AG09309 (cell line): ENCODE measurements at regions not wholly inside any gene's neighbourhood (a gene's known extent, or its start where the extent isn't known, plus 50 kb on each side); places are given as distances from the start of the nearest gene placed in this dataset.

Experiments
- DNase-seq: peaks from one replicate; pipeline ENCODE4 v3.0.0-alpha.2; 2010; ENCODE audit warnings: low read depth
- H3K4me3 ChIP-seq: 2 replicates; pipeline ENCODE4 v1.5.1; 2011; ENCODE audit warnings: mild to moderate bottlenecking, low read depth, low read length, moderate library complexity; ENCODE audit not compliant: control insufficient read depth
- TF ChIP-seq, protein P1 (sequence below): IDR thresholded peaks from 2 replicates; pipeline ENCODE4 v1.5.1; 2011; ENCODE audit warnings: mild to moderate bottlenecking, low read depth, low read length, inconsistent platforms; ENCODE audit not compliant: insufficient read depth, control insufficient read depth; ENCODE audit errors: missing control alignments

DNA sequence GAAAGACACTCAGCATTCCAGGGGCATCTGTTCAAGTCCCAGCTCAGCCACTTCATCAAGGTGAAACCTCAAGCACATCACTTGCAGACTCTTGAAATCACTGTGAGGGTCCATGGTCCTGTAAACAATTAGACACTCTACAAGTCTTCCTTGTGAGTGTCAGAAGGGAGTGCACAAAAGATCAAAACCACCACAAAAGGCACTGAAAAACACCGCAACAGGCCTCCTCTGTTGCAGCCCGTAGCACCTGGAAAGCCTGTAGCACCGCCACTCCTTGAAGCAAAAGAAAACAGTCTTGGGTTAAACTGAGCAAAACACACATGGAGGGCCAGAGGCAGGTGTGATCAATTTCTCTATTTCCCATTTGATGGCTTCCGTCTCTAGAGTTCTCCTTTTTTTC lies 63.8 kb upstream of the SNRK start:
- DNase-seq: no peak
- H3K4me3 ChIP-seq: no peak overlapping the region
- TF ChIP-seq, protein P1, sequence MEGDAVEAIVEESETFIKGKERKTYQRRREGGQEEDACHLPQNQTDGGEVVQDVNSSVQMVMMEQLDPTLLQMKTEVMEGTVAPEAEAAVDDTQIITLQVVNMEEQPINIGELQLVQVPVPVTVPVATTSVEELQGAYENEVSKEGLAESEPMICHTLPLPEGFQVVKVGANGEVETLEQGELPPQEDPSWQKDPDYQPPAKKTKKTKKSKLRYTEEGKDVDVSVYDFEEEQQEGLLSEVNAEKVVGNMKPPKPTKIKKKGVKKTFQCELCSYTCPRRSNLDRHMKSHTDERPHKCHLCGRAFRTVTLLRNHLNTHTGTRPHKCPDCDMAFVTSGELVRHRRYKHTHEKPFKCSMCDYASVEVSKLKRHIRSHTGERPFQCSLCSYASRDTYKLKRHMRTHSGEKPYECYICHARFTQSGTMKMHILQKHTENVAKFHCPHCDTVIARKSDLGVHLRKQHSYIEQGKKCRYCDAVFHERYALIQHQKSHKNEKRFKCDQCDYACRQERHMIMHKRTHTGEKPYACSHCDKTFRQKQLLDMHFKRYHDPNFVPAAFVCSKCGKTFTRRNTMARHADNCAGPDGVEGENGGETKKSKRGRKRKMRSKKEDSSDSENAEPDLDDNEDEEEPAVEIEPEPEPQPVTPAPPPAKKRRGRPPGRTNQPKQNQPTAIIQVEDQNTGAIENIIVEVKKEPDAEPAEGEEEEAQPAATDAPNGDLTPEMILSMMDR: no peak

DNA sequence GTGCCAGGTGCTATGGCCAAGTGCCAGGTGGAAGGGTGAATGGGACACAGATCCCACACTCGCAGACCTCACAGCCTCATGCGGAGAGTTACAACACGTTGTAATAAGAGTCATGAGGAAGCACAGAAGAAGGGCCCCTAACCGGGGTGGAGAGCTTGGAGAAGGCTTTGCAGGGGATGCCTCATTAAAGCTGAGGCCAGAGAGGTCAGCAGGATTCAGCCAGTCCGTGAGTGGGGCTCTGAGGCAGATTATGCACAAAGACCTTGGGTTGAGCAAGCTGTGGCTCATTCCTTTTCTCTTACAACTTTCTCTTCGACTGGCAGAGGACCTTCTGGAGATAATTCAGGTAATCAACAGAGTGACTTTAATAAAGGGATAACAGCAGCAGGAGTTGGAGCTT lies 65.3 kb upstream of the SNRK start:
- H3K4me3 ChIP-seq: no peak overlapping the region
- DNase-seq: no peak
- TF ChIP-seq, protein P1: no peak

DNA sequence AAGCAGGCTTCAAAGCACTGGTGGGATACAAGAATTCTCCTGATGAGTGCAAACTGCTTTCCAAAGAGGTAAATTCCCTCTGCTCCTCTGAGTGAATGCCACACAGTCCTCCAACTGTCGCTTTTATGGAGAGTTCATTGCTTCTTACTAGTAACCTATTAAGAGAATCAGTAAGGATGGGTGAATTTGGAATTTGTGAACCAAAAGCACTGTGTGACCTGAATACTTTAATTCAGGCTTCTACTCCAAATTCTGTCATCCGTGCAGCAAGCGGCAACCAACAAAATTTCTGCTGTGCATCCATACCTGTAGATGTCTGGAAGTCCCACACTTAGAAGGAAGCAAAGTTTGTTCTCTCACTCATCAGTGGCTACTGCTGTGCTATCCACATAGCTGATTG lies 66.7 kb upstream of the SNRK start:
- TF ChIP-seq, protein P1: no peak
- H3K4me3 ChIP-seq: no peak overlapping the region
- DNase-seq: no peak

DNA sequence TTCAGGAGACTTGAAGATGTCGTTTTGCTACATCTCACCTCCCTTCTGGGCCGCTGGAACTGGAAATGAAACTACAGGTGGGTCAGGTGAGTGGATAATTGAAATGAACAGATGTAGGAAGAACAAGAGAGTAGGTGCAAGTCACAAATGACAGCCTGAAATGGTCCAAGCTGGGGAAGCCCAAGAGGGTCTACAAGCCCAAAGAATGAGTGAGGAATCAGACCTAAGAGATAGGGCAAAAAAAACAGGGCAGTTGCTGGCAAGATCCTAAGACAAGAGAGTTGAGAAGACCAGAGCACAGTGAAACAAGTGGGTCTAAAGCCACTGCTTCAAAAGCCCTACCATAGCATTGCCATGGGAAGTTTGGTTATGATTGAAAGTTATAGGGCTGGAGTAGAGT lies 67.4 kb upstream of the SNRK start:
- TF ChIP-seq, protein P1: no peak
- no peak overlapping the region for H3K4me3 ChIP-seq
- no peak for DNase-seq

DNA sequence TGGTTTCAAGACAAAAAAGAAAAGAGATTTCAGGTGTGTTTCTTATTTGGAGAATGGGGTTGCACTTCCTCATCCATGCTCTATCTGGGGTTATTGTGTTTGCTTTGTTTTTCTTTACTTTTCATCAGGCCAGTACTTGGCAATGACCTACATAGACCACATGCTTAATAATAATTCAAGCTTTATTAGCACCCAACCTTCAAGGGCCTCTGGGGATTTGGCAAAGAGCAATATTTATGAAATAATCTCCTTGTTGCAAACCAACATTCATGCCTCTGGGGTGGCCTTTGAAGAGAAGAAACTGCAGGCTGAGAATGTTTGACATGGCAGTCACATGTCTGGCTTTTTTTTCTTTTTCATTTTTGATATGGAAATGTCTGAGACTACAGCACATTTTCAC lies 68.2 kb upstream of the SNRK start:
- H3K4me3 ChIP-seq: no peak overlapping the region
- TF ChIP-seq, protein P1: no peak
- DNase-seq: no peak

DNA sequence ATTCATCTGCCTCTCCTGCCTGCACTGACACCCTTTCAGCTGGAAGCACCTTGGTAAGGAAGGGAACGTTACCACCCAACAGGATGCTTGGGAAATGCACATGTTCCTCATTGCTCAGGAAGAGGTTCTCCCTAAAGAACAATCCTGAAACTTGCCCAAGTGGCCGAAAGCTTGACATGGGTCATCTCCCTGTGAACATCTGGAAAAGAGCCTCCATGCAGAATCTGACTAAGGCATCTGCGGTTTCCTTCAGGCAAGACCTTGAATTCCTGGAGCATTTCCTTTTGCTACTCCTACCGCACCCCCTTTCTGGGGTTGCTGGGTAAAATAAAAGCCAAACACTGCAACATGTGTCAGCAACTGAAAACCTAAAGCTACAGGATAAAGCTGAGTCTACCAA lies 68.7 kb upstream of the SNRK start:
- TF ChIP-seq, protein P1: no peak
- no peak overlapping the region for H3K4me3 ChIP-seq
- DNase-seq: peak; percentile 47

DNA sequence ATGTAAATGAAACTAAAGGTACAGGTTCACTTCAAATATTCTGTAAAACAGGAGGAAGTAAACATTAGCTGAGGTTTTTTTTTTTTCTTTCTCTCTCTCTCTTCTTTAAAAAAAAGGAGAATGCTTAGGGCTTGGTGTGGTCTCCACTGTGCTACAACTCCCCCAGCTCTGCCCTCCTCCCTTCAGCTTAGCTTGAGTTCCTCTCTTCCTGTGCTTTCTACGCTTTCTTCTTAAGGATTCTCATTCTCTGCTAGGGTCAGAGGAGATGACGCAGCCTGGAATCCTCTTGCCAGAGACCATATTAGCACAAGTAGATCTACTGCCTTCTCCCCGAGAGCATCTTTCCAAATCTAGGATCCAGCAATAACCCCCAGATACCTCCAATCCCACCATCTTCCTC lies 69.1 kb upstream of the SNRK start:
- DNase-seq: no peak
- TF ChIP-seq, protein P1: no peak
- H3K4me3 ChIP-seq: no peak overlapping the region
